GM18519 (cell line): ENCODE measurements at regions not wholly inside any gene's neighbourhood (a gene's known extent, or its start where the extent isn't known, plus 50 kb on each side); places are given as distances from the start of the nearest gene placed in this dataset.
"Not testable (repeated sequence)": the region's sequence is repeated elsewhere in the genome, so short reads cannot be mapped to it uniquely, and the experiment has no call there.

Experiments used
- ATAC-seq: cut with Tn5 transposase; IDR thresholded peaks from one replicate; pipeline ENCODE4 v1.9.1; 2021; ENCODE audit warnings: mild to moderate bottlenecking, moderate library complexity; ENCODE audit not compliant: unreplicated experiment, low FRiP score

GRCh38 chr11:29263971-29264682 is 752.7 kb downstream of the KCNA4 start:
- ATAC-seq: no peak

GRCh38 chr11:29261831-29262230 is 755.0 kb downstream of the KCNA4 start:
- ATAC-seq: no peak

- ATAC-seq: no peak
Measured at GRCh38 chr11:29260939-29261705, 755.7 kb downstream of the KCNA4 start.

GRCh38 chr11:29258411-29258810 is 758.4 kb downstream of the KCNA4 start:
- no peak for ATAC-seq

- no peak for ATAC-seq
Measured at GRCh38 chr11:29256580-29256979, 760.2 kb downstream of the KCNA4 start.

GRCh38 chr11:29255401-29255800 is 761.4 kb downstream of the KCNA4 start:
- ATAC-seq: no peak

- ATAC-seq: peak; percentile 80
Measured at GRCh38 chr11:29251738-29252137, 765.1 kb downstream of the KCNA4 start.

- no peak for ATAC-seq
Measured at GRCh38 chr11:29249713-29250112, 767.1 kb downstream of the KCNA4 start.

- ATAC-seq: no peak
Measured at GRCh38 chr11:29244355-29244754, 772.5 kb downstream of the KCNA4 start.

GRCh38 chr11:29243616-29244015 is 773.2 kb downstream of the KCNA4 start:
- no peak for ATAC-seq

GRCh38 chr11:29231991-29232390 is 784.8 kb downstream of the KCNA4 start:
- ATAC-seq: no peak

GRCh38 chr11:29231586-29231985 is 785.2 kb downstream of the KCNA4 start:
- no peak for ATAC-seq

- no peak for ATAC-seq
Measured at GRCh38 chr11:29227811-29228210, 789.0 kb downstream of the KCNA4 start.

- ATAC-seq: no peak
Measured at GRCh38 chr11:29224739-29225384, 792.0 kb downstream of the KCNA4 start.

GRCh38 chr11:29219531-29219930 is 797.3 kb downstream of the KCNA4 start:
- not testable (repeated sequence) for ATAC-seq

GRCh38 chr11:29217901-29218300 is 798.9 kb downstream of the KCNA4 start:
- no peak for ATAC-seq

GRCh38 chr11:29214833-29215232 is 802.0 kb downstream of the KCNA4 start:
- no peak for ATAC-seq

GRCh38 chr11:29211202-29211601 is 805.6 kb downstream of the KCNA4 start:
- no peak for ATAC-seq

- ATAC-seq: no peak
Measured at GRCh38 chr11:29210426-29210825, 806.4 kb downstream of the KCNA4 start.

- no peak for ATAC-seq
Measured at GRCh38 chr11:29208117-29208516, 808.7 kb downstream of the KCNA4 start.

- no peak for ATAC-seq
Measured at GRCh38 chr11:29200791-29201562, 815.9 kb downstream of the KCNA4 start.
